ENCODE measurements at regions not wholly inside any gene's neighbourhood (a gene's known extent, or its start where the extent isn't known, plus 50 kb on each side); places are given as distances from the start of the nearest gene placed in this dataset.

DNA sequence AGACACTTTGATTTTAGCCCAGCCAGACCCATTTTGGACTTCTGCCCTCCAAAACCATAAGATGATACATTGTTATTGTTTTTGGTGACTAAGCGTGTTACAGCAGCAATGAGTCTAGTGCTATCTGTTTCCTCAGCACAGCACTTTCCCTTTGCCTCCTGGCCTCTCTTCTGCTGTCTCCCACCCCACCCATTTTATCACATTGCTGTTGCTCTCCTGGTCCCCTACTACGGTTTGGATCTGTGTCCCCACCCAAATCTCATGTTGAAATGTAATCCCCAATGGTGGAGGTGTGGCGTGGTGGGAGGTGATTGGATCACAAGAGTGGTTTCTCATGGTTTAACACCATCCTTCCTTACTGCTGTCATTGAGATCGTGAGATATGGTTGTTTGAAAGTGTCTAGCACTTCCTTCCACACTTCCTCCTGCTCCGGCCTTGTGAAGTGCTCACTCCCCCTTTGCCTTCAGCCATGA lies 59.8 kb upstream of the CD82 start:
- TF ChIP-seq EP300 (IDR thresholded peaks at IDR 0.05) (no peak), POLR2A (IDR thresholded peaks at IDR 0.05) (no peak), CTCF (IDR thresholded peaks at IDR 0.05) (no peak), POLR2AphosphoS5 (IDR thresholded peaks at IDR 0.05) (no peak)

All from suprapubic skin (tissue), 4 donors.